ENCODE measurements at regions not wholly inside any gene's neighbourhood (a gene's known extent, or its start where the extent isn't known, plus 50 kb on each side); places are given as distances from the start of the nearest gene placed in this dataset.

GRCh38 chr5:4330327-4330726 is 734.7 kb downstream of the IRX1 start:
- peaks cover 3% of the 10 kb centered on the region for H3K27me3 Mint-ChIP-seq (ENCODE audit: low read depth, unreplicated experiment)
- H3K4me3 Mint-ChIP-seq (ENCODE audit: unreplicated experiment): no peak overlapping the region
- no peak overlapping the region for H3K4me2 ChIP-seq (ENCODE audit: low read length)
- H4K20me1 ChIP-seq (ENCODE audit: insufficient read depth, low read length): no peaks in the 10 kb centered on the region
- no peaks in the 10 kb centered on the region for H3K27me3 ChIP-seq (ENCODE audit: insufficient read depth, low read length)
- DNase-seq (ENCODE audit: low read depth) (no peak), FAIRE-seq (no peak)
- H3K9me3 ChIP-seq (ENCODE audit: insufficient read depth, low read depth, low read length): no peaks in the 10 kb centered on the region
- H3K27ac Mint-ChIP-seq (ENCODE audit: unreplicated experiment): no peak overlapping the region
- no peaks in the 10 kb centered on the region for H3K79me2 ChIP-seq (ENCODE audit: insufficient read depth, low read length)
- H2AFZ ChIP-seq (ENCODE audit: low read depth, low read length): no peak overlapping the region
- H3K36me3 ChIP-seq (ENCODE audit: insufficient read depth, low read length): no peaks in the 10 kb centered on the region
- H3K4me1 Mint-ChIP-seq (ENCODE audit: low read depth, unreplicated experiment): no peaks in the 10 kb centered on the region
- H3K9me3 Mint-ChIP-seq (ENCODE audit: unreplicated experiment): no peaks in the 10 kb centered on the region
- TF ChIP-seq EZH2 (IDR thresholded peaks at IDR 0.05; ENCODE audit: insufficient read depth, low read length): no peak
- H3K9ac ChIP-seq (ENCODE audit: low read length): no peak overlapping the region
- no peaks in the 10 kb centered on the region for H3K4me1 ChIP-seq (ENCODE audit: insufficient read depth, low read length)
- H3K27ac ChIP-seq (ENCODE audit: low read depth, low read length): no peak overlapping the region
- H3K36me3 Mint-ChIP-seq (ENCODE audit: low read depth, unreplicated experiment): no peaks in the 10 kb centered on the region
- H3K4me3 ChIP-seq (ENCODE audit: insufficient read depth, low read depth, low read length): no peak overlapping the region

GRCh38 chr5:4335078-4335477 is 739.4 kb downstream of the IRX1 start:
- peaks cover under 1% of the 10 kb centered on the region for H3K36me3 Mint-ChIP-seq (ENCODE audit: low read depth, unreplicated experiment)

GRCh38 chr5:4337519-4337918 is 741.9 kb downstream of the IRX1 start:
- Histone ChIP-seq H3K4me1 (ENCODE audit: insufficient read depth, low read length) (no peaks in the 10 kb centered on the region), H4K20me1 (ENCODE audit: insufficient read depth, low read length) (no peaks in the 10 kb centered on the region), H3K9me3 (ENCODE audit: insufficient read depth, low read depth, low read length) (no peaks in the 10 kb centered on the region), H3K9ac (ENCODE audit: low read length) (no peak overlapping the region), H3K27me3 (ENCODE audit: insufficient read depth, low read length) (no peaks in the 10 kb centered on the region), H3K4me2 (ENCODE audit: low read length) (no peak overlapping the region), H3K27ac (ENCODE audit: low read depth, low read length) (no peak overlapping the region), H3K79me2 (ENCODE audit: insufficient read depth, low read length) (no peaks in the 10 kb centered on the region), H2AFZ (ENCODE audit: low read depth, low read length) (no peak overlapping the region), H3K36me3 (ENCODE audit: insufficient read depth, low read length) (no peaks in the 10 kb centered on the region), H3K4me3 (ENCODE audit: insufficient read depth, low read depth, low read length) (no peak overlapping the region)
- H3K27ac Mint-ChIP-seq (ENCODE audit: unreplicated experiment): no peak overlapping the region
- no peaks in the 10 kb centered on the region for H3K4me1 Mint-ChIP-seq (ENCODE audit: low read depth, unreplicated experiment)
- TF ChIP-seq EZH2 (IDR thresholded peaks at IDR 0.05; ENCODE audit: insufficient read depth, low read length): no peak
- TF ChIP-seq CTCF (IDR thresholded peaks at IDR 0.05; ENCODE audit: insufficient read depth, low read depth, low read length): no peak
- no peak for FAIRE-seq
- H3K36me3 Mint-ChIP-seq (ENCODE audit: low read depth, unreplicated experiment): peaks cover 2% of the 10 kb centered on the region
- DNase-seq (ENCODE audit: low read depth): no peak
- H3K4me3 Mint-ChIP-seq (ENCODE audit: unreplicated experiment): no peak overlapping the region
- H3K27me3 Mint-ChIP-seq (ENCODE audit: low read depth, unreplicated experiment): peaks cover 5% of the 10 kb centered on the region
- H3K9me3 Mint-ChIP-seq (ENCODE audit: unreplicated experiment): peaks cover 2% of the 10 kb centered on the region

More at GRCh38 chr5:4335078-4335477, 739.4 kb downstream of the IRX1 start:
- no peaks in the 10 kb centered on the region for H4K20me1 ChIP-seq (ENCODE audit: insufficient read depth, low read length)
- no peak overlapping the region for H3K4me3 ChIP-seq (ENCODE audit: insufficient read depth, low read depth, low read length)
- Mint-ChIP-seq H3K27ac (ENCODE audit: unreplicated experiment) (no peak overlapping the region), H3K4me3 (ENCODE audit: unreplicated experiment) (no peak overlapping the region), H3K9me3 (ENCODE audit: unreplicated experiment) (no peaks in the 10 kb centered on the region), H3K27me3 (ENCODE audit: low read depth, unreplicated experiment) (peaks cover 3% of the 10 kb centered on the region), H3K4me1 (ENCODE audit: low read depth, unreplicated experiment) (no peaks in the 10 kb centered on the region)
- H3K27me3 ChIP-seq (ENCODE audit: insufficient read depth, low read length): no peaks in the 10 kb centered on the region
- no peaks in the 10 kb centered on the region for H3K4me1 ChIP-seq (ENCODE audit: insufficient read depth, low read length)
- no peak overlapping the region for H3K9ac ChIP-seq (ENCODE audit: low read length)
- no peak for FAIRE-seq
- no peak overlapping the region for H3K4me2 ChIP-seq (ENCODE audit: low read length)
- no peak overlapping the region for H2AFZ ChIP-seq (ENCODE audit: low read depth, low read length)
- no peaks in the 10 kb centered on the region for H3K9me3 ChIP-seq (ENCODE audit: insufficient read depth, low read depth, low read length)
- no peak for DNase-seq (ENCODE audit: low read depth)
- H3K27ac ChIP-seq (ENCODE audit: low read depth, low read length): no peak overlapping the region
- no peaks in the 10 kb centered on the region for H3K79me2 ChIP-seq (ENCODE audit: insufficient read depth, low read length)
- no peaks in the 10 kb centered on the region for H3K36me3 ChIP-seq (ENCODE audit: insufficient read depth, low read length)
- TF ChIP-seq EZH2 (IDR thresholded peaks at IDR 0.05; ENCODE audit: insufficient read depth, low read length): no peak
- no peak for TF ChIP-seq CTCF (IDR thresholded peaks at IDR 0.05; ENCODE audit: insufficient read depth, low read depth, low read length)
